Upper lobe of left lung (tissue), 6 donors: ENCODE measurements at regions not wholly inside any gene's neighbourhood (a gene's known extent, or its start where the extent isn't known, plus 50 kb on each side); places are given as distances from the start of the nearest gene placed in this dataset.

Experiments used
- ATAC-seq, 2 donors: fragments of 200-7000 bp; cut with Tn5 transposase; one replicate each; pipeline ENCODE4 v1.9.1; 2022; ENCODE audit warnings: mild to moderate bottlenecking in 2 of 2, moderate library complexity in 2 of 2; ENCODE audit not compliant: low FRiP score in 2 of 2
- DNase-seq, 2 donors: peaks; one replicate each; pipeline ENCODE4 v3.0.0-alpha.2; 2019 to 2020
- H3K27ac ChIP-seq, 4 donors: fragments of 200-600 bp; sonication (generic); one replicate each; pipeline ENCODE4 v1.5.1; 2016 to 2019
- H3K27me3 ChIP-seq, 4 donors: fragments of 200-600 bp; sonication (generic); one replicate each; pipeline ENCODE4 v1.5.1; 2017 to 2019
- H3K36me3 ChIP-seq, 4 donors: fragments of 200-600 bp; sonication (generic); one replicate each; pipeline ENCODE4 v1.5.1; 2016 to 2019
- H3K4me1 ChIP-seq, 4 donors: fragments of 200-600 bp; sonication (generic); one replicate each; pipeline ENCODE4 v1.5.1; 2018 to 2019
- H3K4me3 ChIP-seq, 4 donors: fragments of 200-600 bp; sonication (generic); one replicate each; pipeline ENCODE4 v1.5.1; 2017 to 2019; ENCODE audit warnings: mild to moderate bottlenecking in 2 of 4, moderate library complexity in 1 of 4
- H3K9me3 ChIP-seq, 4 donors: fragments of 200-600 bp; sonication (generic); one replicate each; pipeline ENCODE4 v1.5.1; 2018 to 2019
- EP300 ChIP-seq, 4 donors: sonication (generic); formaldehyde crosslinking; IDR thresholded peaks; one replicate each; pipeline ENCODE4 v1.5.1; 2017; ENCODE audit warnings: antibody characterized with exemption in 4 of 4, control low read depth in 2 of 4
- POLR2A ChIP-seq, 4 donors: fragments of 450-650 bp; IDR thresholded peaks; one replicate each; pipeline ENCODE4 v1.5.1; 2016 to 2017; ENCODE audit warnings: antibody characterized with exemption in 4 of 4, mild to moderate bottlenecking in 2 of 4
- POLR2AphosphoS5 ChIP-seq, 2 donors: sonication (generic); formaldehyde crosslinking; IDR thresholded peaks; one replicate each; pipeline ENCODE4 v1.5.1; 2017; ENCODE audit warnings: antibody characterized with exemption in 2 of 2
- WGBS, 2 donors: methylation state at CpG; one replicate each; pipeline ENCODE4 v1.1.5; 2017 to 2018; 5-methylcytosine and 5-hydroxymethylcytosine counted together
- TF ChIP-seq, protein P1 (sequence below), 6 experiments: fragments of 450-650 bp in 4 of 6; fragments of 200-600 bp in 2 of 6; sonication (generic) in 2 of 6; IDR thresholded peaks; one replicate each; pipeline ENCODE4 v1.5.1; 2016 to 2019; ENCODE audit warnings: antibody characterized with exemption in 6 of 6
- donor health status: DM: no; HTN: no; CAD: no; lungs with moderate emphysema.
- donor health status: DM: no; HTN: yes; CAD: no; lungs with severe emphysema.

DNA sequence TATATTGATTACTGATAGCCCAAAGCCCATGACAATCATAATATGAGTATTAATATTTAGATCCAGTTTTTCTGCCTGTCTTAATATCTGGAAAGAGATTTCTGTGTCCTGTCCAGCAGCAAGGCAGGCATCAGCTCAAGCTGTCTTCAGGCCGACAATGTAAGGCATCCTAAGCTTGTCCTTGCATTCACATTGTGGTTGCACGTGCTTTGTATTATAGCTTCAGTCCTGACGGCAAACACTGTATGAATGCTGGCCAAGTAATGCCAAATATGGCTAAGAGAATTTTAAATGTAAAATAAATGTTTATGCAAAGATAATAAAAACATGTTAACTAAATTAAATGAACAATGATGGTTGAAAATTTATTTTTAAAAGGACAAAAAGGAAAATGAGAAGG is 255.7 kb upstream of the RPS6KA3 start:
- DNase-seq (no peak), ATAC-seq (no peak)
- TF ChIP-seq POLR2A (IDR thresholded peaks at IDR 0.05) (no peak), POLR2AphosphoS5 (IDR thresholded peaks at IDR 0.05) (no peak), EP300 (IDR thresholded peaks at IDR 0.05) (no peak)
- TF ChIP-seq, protein P1, sequence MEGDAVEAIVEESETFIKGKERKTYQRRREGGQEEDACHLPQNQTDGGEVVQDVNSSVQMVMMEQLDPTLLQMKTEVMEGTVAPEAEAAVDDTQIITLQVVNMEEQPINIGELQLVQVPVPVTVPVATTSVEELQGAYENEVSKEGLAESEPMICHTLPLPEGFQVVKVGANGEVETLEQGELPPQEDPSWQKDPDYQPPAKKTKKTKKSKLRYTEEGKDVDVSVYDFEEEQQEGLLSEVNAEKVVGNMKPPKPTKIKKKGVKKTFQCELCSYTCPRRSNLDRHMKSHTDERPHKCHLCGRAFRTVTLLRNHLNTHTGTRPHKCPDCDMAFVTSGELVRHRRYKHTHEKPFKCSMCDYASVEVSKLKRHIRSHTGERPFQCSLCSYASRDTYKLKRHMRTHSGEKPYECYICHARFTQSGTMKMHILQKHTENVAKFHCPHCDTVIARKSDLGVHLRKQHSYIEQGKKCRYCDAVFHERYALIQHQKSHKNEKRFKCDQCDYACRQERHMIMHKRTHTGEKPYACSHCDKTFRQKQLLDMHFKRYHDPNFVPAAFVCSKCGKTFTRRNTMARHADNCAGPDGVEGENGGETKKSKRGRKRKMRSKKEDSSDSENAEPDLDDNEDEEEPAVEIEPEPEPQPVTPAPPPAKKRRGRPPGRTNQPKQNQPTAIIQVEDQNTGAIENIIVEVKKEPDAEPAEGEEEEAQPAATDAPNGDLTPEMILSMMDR (IDR thresholded peaks at IDR 0.05) = no peak
- H3K4me3 ChIP-seq = no peak overlapping the region
- H3K27ac ChIP-seq = no peak overlapping the region
- 71 to 80% methylated on average over 3 of the region's 3 CpGs for WGBS, 2 donors
- no peaks in the 10 kb centered on the region for H3K36me3 ChIP-seq
- no peaks in the 10 kb centered on the region for H3K4me1 ChIP-seq
- H3K9me3 ChIP-seq = no peaks in the 10 kb centered on the region
- no peaks in the 10 kb centered on the region for H3K27me3 ChIP-seq

DNA sequence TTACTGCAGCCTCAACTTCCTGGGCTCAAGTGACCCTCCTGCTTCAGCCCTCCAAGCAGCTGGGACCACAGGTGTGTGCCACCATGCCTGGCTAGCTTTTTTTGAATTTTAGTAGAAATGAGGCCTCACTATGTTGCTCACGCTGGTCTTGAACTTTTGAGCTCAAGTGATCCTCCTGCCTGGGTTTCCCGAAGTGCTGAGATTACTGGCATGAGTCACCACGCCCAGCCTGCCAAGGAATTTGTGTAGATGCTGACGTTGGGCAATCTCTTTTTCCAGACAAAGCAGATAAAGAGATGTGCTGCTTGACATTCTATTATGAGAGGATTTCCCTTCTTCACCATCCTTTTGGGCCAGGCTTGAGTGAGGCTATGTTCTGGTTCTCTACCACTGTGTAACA is 254.5 kb upstream of the RPS6KA3 start:
- 59 to 67% methylated on average over 4 of the region's 4 CpGs for WGBS, 2 donors

DNA sequence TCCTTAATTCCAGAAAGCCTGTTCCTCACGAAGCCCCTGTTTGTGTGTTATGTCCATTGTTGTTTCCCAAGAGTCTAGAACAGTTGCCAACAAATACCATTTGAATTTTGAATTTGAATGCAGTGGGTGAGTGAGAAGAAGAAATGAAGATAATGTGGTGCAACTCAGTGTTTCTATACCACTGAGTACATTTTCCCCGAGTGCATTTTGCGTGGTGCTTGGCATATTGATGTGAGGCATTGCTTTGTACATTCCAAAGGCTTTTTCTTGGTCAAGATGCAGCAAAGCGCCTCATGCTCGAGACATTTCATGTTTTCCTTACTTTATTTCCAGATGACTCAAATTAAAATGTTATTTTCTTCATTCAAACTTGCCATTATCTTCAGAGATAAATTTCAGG is 253.1 kb upstream of the RPS6KA3 start:
- 61 to 88% methylated on average over 5 of the region's 5 CpGs for WGBS, 2 donors
- ATAC-seq = no peak
- TF ChIP-seq POLR2AphosphoS5 (IDR thresholded peaks at IDR 0.05) = no peak
- TF ChIP-seq EP300 (IDR thresholded peaks at IDR 0.05) = no peak
- TF ChIP-seq, protein P1 (IDR thresholded peaks at IDR 0.05) = no peak
- no peak for TF ChIP-seq POLR2A (IDR thresholded peaks at IDR 0.05)

More for the DNA sequence above, 254.5 kb upstream of the RPS6KA3 start:
- Histone ChIP-seq H3K4me3 (no peak overlapping the region), H3K9me3 (no peaks in the 10 kb centered on the region), H3K27me3 (no peaks in the 10 kb centered on the region), H3K27ac (no peak overlapping the region), H3K4me1 (peaks cover 0 to 3% (median 0%) of the 10 kb centered on the region in 4 donors), H3K36me3 (no peaks in the 10 kb centered on the region)
- DNase-seq (peak in 1 of 2 donors; percentile 43), ATAC-seq (no peak)
- TF ChIP-seq, protein P1 (IDR thresholded peaks at IDR 0.05) = no peak
- TF ChIP-seq EP300 (IDR thresholded peaks at IDR 0.05) = no peak
- no peak for TF ChIP-seq POLR2A (IDR thresholded peaks at IDR 0.05)
- no peak for TF ChIP-seq POLR2AphosphoS5 (IDR thresholded peaks at IDR 0.05)

DNA sequence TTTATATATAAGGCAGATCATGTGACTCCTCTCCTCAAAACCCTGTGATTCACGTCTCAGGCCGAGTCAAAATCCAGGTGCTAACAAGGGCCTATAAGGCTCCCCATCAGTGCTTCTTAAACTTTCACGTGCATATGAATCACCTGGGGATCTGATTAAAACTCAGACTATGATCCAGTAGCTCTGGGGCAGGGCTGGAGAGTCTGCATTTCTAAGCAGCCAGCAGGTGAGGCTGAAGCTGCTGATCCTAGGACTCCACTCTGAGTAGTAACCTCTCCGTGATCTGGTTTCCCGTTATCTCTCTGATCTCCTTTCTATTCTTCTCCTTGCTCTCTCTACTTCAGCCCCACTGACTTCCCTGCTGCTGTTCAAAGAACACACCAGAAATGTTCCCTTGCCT is 252.4 kb upstream of the RPS6KA3 start:
- no peaks in the 10 kb centered on the region for H3K27me3 ChIP-seq
- no peaks in the 10 kb centered on the region for H3K9me3 ChIP-seq
- no peak overlapping the region for H3K4me3 ChIP-seq
- H3K36me3 ChIP-seq = no peaks in the 10 kb centered on the region
- TF ChIP-seq POLR2AphosphoS5 (IDR thresholded peaks at IDR 0.05) (no peak), EP300 (IDR thresholded peaks at IDR 0.05) (no peak)
- ATAC-seq (no peak), DNase-seq (no peak)
- no peak overlapping the region for H3K27ac ChIP-seq
- WGBS, 2 donors = 62 to 83% methylated on average over 5 of the region's 5 CpGs
- H3K4me1 ChIP-seq = peaks cover 0 to 9% (median 2%) of the 10 kb centered on the region in 4 donors

More for the DNA sequence above, 253.1 kb upstream of the RPS6KA3 start:
- no peak for DNase-seq
- no peak overlapping the region for H3K4me3 ChIP-seq
- no peak overlapping the region for H3K27ac ChIP-seq
- no peaks in the 10 kb centered on the region for H3K36me3 ChIP-seq
- H3K4me1 ChIP-seq = peaks cover 0 to 9% (median 2%) of the 10 kb centered on the region in 4 donors
- H3K27me3 ChIP-seq = no peaks in the 10 kb centered on the region
- H3K9me3 ChIP-seq = no peaks in the 10 kb centered on the region

DNA sequence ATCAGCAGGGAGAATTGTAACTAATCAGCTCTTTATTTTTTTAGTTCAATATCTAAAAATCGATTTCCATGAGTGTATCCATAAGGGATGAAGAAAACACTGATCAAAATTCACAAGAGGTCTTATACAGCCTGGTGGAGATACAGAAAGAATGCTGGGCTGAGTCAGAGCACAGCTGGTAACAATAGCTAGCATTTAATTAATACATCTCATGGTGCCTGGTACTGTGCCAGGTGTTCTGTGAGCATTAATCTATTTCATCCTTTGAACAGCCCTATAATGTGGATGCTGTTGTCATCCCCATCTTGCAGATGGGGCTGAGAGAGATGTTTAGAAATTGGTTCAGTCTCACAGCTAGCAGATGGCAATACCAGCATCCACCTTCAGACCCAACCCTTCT is 250.9 kb upstream of the RPS6KA3 start:
- no peaks in the 10 kb centered on the region for H3K36me3 ChIP-seq
- DNase-seq = no peak
- no peak overlapping the region for H3K27ac ChIP-seq
- H3K4me3 ChIP-seq = no peak overlapping the region
- H3K4me1 ChIP-seq = peaks cover 0 to 9% (median 2%) of the 10 kb centered on the region in 4 donors
- TF ChIP-seq, protein P1 (IDR thresholded peaks at IDR 0.05) = no peak
- no peak for TF ChIP-seq POLR2A (IDR thresholded peaks at IDR 0.05)
- TF ChIP-seq POLR2AphosphoS5 (IDR thresholded peaks at IDR 0.05) = no peak
- TF ChIP-seq EP300 (IDR thresholded peaks at IDR 0.05) = no peak
- 68 to 82% methylated on average over 1 of the region's 1 CpG for WGBS, 2 donors
- H3K27me3 ChIP-seq = no peaks in the 10 kb centered on the region
- H3K9me3 ChIP-seq = no peaks in the 10 kb centered on the region
- ATAC-seq = no peak
